Caco-2 (cell line): ENCODE measurements at regions not wholly inside any gene's neighbourhood (a gene's known extent, or its start where the extent isn't known, plus 50 kb on each side); places are given as distances from the start of the nearest gene placed in this dataset.

ENCODE experiments used
- BruUV-seq: library from RNA; stranded (reverse); fragments of 400-500 nt; replicated peaks from 2 replicates; lab custom pipeline; 2021; lab: Mats Ljungman, UMichigan
- CTCF ChIA-PET: fragments of 300-600 bp; sonication (Branson Sonifier 250); formaldehyde crosslinking; loops from one replicate; lab custom pipeline; 2022; ENCODE audit warnings: antibody characterized with exemption; lab: Charles Lee
- POLR2A ChIA-PET: fragments of 300-600 bp; sonication (Branson Sonifier 250); formaldehyde crosslinking; loops from one replicate; lab custom pipeline; 2022; ENCODE audit warnings: antibody characterized with exemption; lab: Charles Lee
- DNase-seq, 2 experiments: peaks; one replicate each; pipeline versions ENCODE4 v3.0.0 to v3.0.0-alpha.2; 2020 to 2022
- H3K27me3 ChIP-seq: replicated peaks from 2 replicates; pipeline ENCODE4 v1.6.0; 2011; ENCODE audit warnings: low read length; ENCODE audit not compliant: control insufficient read depth, insufficient read depth
- H3K36me3 ChIP-seq: 2 replicates; pipeline ENCODE4 v1.5.1; 2011; ENCODE audit warnings: low read length; ENCODE audit not compliant: control insufficient read depth, insufficient read depth
- H3K4me1 ChIP-seq: fragments of 250-450 bp; sonication (Bioruptor Pico); 2 replicates; pipeline ENCODE4 v1.5.1; 2020; ENCODE audit warnings: mild to moderate bottlenecking
- H3K4me3 ChIP-seq: 2 replicates; pipeline ENCODE4 v1.5.1; 2011; ENCODE audit warnings: low read depth, mild to moderate bottlenecking, control low read depth, low read length
- H3K9me3 ChIP-seq: fragments of 250-450 bp; sonication (Bioruptor Pico); 2 replicates; pipeline ENCODE4 v1.5.1; 2020; ENCODE audit warnings: mild to moderate bottlenecking, moderate library complexity
- H3K27ac Mint-ChIP-seq: one replicate; pipeline ENCODE4 v1.8.0; 2022; ENCODE audit warnings: mixed read lengths; ENCODE audit not compliant: unreplicated experiment
- H3K27me3 Mint-ChIP-seq: one replicate; pipeline ENCODE4 v1.8.0; 2022; ENCODE audit warnings: mixed read lengths; ENCODE audit not compliant: insufficient read depth, unreplicated experiment
- H3K36me3 Mint-ChIP-seq: one replicate; pipeline ENCODE4 v1.8.0; 2022; ENCODE audit warnings: mild to moderate bottlenecking, mixed read lengths; ENCODE audit not compliant: insufficient read depth, unreplicated experiment
- H3K4me1 Mint-ChIP-seq: one replicate; pipeline ENCODE4 v1.8.0; 2022; ENCODE audit warnings: low read depth, mixed read lengths; ENCODE audit not compliant: unreplicated experiment
- H3K4me3 Mint-ChIP-seq: one replicate; pipeline ENCODE4 v1.8.0; 2022; ENCODE audit warnings: mild to moderate bottlenecking, moderate library complexity, mixed read lengths; ENCODE audit not compliant: unreplicated experiment
- H3K9me3 Mint-ChIP-seq: one replicate; pipeline ENCODE4 v1.8.0; 2022; ENCODE audit warnings: mixed read lengths; ENCODE audit not compliant: unreplicated experiment
- intact Hi-C: fragments of 100-400 bp; cut with micrococcal nuclease; formaldehyde crosslinking; loops from one replicate; pipeline ENCODE4 v1.10.0; 2022; ENCODE audit not compliant: unreplicated experiment
- TF ChIP-seq, protein P1 (sequence below), 2 experiments: fragments of 200-600 bp in 1 of 2; IDR thresholded peaks; 1 replicate in 1 of 2; 2 replicates in 1 of 2; pipeline versions ENCODE4 v1.5.1 to v1.8.0; 2011 to 2022; ENCODE audit warnings: antibody characterized with exemption in 1 of 2, control low read depth in 1 of 2, inconsistent platforms in 1 of 2, low read depth in 1 of 2, low read length in 1 of 2, mild to moderate bottlenecking in 1 of 2, moderate library complexity in 1 of 2; ENCODE audit not compliant: insufficient read depth in 1 of 2, severe bottlenecking in 1 of 2, unreplicated experiment in 1 of 2

DNA sequence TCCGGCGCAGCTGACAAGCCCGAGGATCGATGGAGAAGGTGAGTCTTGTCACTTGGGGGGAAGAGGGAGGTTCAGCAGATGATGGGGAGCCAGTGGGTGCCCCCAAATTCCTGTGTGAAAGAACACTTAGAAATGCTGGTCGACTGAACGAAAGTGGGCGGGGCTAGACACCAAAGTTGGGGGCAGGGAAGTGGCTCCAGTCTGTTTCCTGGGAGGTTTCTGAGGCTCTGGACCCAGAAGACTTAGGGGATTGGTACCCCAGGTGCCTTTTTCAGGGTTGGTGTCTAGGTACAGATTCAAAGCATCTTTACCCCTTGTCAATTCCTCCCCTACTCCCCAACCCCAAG, 278.6 kb downstream of the ZSWIM6 start:
- POLR2A ChIA-PET, result no interaction called here
- no TSS peak for BruUV-seq
- Histone ChIP-seq H3K36me3 (no peaks in the 10 kb centered on the region), H3K27me3 (0 out of 2 replicates have a peak, but pooled peaks cover 1% of the 10 kb centered on the region), H3K4me1 (no peaks in the 10 kb centered on the region), H3K4me3 (no peak overlapping the region), H3K9me3 (no peaks in the 10 kb centered on the region)
- H3K4me1 Mint-ChIP-seq, result no peaks in the 10 kb centered on the region
- H3K9me3 Mint-ChIP-seq, result no peaks in the 10 kb centered on the region
- TF ChIP-seq, protein P1, sequence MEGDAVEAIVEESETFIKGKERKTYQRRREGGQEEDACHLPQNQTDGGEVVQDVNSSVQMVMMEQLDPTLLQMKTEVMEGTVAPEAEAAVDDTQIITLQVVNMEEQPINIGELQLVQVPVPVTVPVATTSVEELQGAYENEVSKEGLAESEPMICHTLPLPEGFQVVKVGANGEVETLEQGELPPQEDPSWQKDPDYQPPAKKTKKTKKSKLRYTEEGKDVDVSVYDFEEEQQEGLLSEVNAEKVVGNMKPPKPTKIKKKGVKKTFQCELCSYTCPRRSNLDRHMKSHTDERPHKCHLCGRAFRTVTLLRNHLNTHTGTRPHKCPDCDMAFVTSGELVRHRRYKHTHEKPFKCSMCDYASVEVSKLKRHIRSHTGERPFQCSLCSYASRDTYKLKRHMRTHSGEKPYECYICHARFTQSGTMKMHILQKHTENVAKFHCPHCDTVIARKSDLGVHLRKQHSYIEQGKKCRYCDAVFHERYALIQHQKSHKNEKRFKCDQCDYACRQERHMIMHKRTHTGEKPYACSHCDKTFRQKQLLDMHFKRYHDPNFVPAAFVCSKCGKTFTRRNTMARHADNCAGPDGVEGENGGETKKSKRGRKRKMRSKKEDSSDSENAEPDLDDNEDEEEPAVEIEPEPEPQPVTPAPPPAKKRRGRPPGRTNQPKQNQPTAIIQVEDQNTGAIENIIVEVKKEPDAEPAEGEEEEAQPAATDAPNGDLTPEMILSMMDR (IDR thresholded peaks at IDR 0.05; ENCODE audit: insufficient read depth in 1 of 2, low read depth in 1 of 2, low read length in 1 of 2, severe bottlenecking in 1 of 2, unreplicated experiment in 1 of 2), result no peak
- no peak overlapping the region for H3K4me3 Mint-ChIP-seq
- CTCF ChIA-PET, result no interaction called here
- H3K27me3 Mint-ChIP-seq, result peaks cover 24% of the 10 kb centered on the region
- DNase-seq, result no peak
- H3K36me3 Mint-ChIP-seq, result no peaks in the 10 kb centered on the region
- intact Hi-C loops, result no loop called here
- H3K27ac Mint-ChIP-seq, result no peak overlapping the region

DNA sequence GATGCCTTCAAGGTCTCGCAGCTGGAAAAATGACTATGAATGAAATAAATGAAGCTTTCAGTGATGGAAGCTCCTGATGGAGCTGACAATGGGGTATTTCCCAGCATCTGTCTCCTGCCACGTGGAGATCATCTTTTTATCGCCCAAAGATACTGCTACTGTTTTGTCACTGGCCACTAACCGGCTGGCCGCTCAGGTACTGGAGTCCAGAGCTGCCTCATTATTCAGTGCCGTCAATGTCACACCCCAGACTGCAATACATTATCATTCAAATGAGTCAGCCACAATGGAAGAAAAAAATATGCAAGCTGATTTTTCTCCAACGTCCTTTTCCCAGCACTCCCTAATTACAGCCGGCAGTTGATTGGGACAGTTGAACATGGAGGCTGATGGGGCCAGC, 280.4 kb downstream of the ZSWIM6 start:
- Mint-ChIP-seq H3K4me3 (no peak overlapping the region), H3K36me3 (no peaks in the 10 kb centered on the region), H3K4me1 (no peaks in the 10 kb centered on the region), H3K27ac (no peak overlapping the region), H3K27me3 (peaks cover 20% of the 10 kb centered on the region), H3K9me3 (no peaks in the 10 kb centered on the region)
- BruUV-seq, result no TSS peak
- Histone ChIP-seq H3K4me3 (no peak overlapping the region), H3K9me3 (no peaks in the 10 kb centered on the region), H3K36me3 (no peaks in the 10 kb centered on the region), H3K4me1 (no peaks in the 10 kb centered on the region), H3K27me3 (0 out of 2 replicates have a peak, but pooled peaks cover 1% of the 10 kb centered on the region)
- ChIA-PET POLR2A (no interaction called here), CTCF (no interaction called here)
- TF ChIP-seq, protein P1 (IDR thresholded peaks at IDR 0.05; ENCODE audit: insufficient read depth in 1 of 2, low read depth in 1 of 2, low read length in 1 of 2, severe bottlenecking in 1 of 2, unreplicated experiment in 1 of 2), result no peak
- DNase-seq, result no peak
- intact Hi-C loops, result no loop called here

GRCh38 chr5:61613679-61614078, 281.6 kb downstream of the ZSWIM6 start:
- ChIA-PET CTCF (no interaction called here), POLR2A (no interaction called here)
- DNase-seq, result no peak
- H3K36me3 ChIP-seq, result no peaks in the 10 kb centered on the region
- no peaks in the 10 kb centered on the region for H3K9me3 Mint-ChIP-seq
- H3K4me1 ChIP-seq, result no peaks in the 10 kb centered on the region
- peaks cover 15% of the 10 kb centered on the region for H3K27me3 Mint-ChIP-seq
- TF ChIP-seq, protein P1 (IDR thresholded peaks at IDR 0.05; ENCODE audit: insufficient read depth in 1 of 2, low read depth in 1 of 2, low read length in 1 of 2, severe bottlenecking in 1 of 2, unreplicated experiment in 1 of 2), result no peak
- no peak overlapping the region for H3K27ac Mint-ChIP-seq
- intact Hi-C loops, result no loop called here
- H3K4me3 ChIP-seq, result no peak overlapping the region
- no peaks in the 10 kb centered on the region for H3K9me3 ChIP-seq
- no peak overlapping the region for H3K4me3 Mint-ChIP-seq
- BruUV-seq, result no TSS peak
- 0 out of 2 replicates have a peak, but pooled peaks cover 1% of the 10 kb centered on the region for H3K27me3 ChIP-seq
- H3K4me1 Mint-ChIP-seq, result no peaks in the 10 kb centered on the region
- no peaks in the 10 kb centered on the region for H3K36me3 Mint-ChIP-seq
